ENCODE measurements at regions not wholly inside any gene's neighbourhood (a gene's known extent, or its start where the extent isn't known, plus 50 kb on each side); places are given as distances from the start of the nearest gene placed in this dataset.

DNA sequence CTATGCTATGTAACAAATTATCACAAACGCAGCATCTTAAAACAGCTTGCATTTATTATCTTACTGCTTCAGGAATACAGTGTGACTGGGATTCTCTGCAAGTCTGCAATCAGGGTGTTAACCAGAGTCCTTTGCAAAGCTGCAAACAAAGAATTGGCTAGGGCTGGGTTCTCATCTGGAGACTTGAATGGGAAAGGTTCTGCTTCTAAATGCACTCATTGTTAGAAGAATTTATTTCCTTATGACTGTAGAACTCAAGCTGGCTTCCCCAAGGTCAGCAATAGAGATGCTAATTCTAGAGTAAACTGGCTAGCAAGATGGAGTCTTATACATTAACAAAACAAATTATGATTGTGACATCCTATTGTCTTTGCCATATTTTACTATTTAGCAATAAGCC, 673.7 kb downstream of the DIPK2A start:
- TF ChIP-seq, protein P1, sequence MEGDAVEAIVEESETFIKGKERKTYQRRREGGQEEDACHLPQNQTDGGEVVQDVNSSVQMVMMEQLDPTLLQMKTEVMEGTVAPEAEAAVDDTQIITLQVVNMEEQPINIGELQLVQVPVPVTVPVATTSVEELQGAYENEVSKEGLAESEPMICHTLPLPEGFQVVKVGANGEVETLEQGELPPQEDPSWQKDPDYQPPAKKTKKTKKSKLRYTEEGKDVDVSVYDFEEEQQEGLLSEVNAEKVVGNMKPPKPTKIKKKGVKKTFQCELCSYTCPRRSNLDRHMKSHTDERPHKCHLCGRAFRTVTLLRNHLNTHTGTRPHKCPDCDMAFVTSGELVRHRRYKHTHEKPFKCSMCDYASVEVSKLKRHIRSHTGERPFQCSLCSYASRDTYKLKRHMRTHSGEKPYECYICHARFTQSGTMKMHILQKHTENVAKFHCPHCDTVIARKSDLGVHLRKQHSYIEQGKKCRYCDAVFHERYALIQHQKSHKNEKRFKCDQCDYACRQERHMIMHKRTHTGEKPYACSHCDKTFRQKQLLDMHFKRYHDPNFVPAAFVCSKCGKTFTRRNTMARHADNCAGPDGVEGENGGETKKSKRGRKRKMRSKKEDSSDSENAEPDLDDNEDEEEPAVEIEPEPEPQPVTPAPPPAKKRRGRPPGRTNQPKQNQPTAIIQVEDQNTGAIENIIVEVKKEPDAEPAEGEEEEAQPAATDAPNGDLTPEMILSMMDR (IDR thresholded peaks at IDR 0.05) = no peak
- no peak for TF ChIP-seq POLR2A (IDR thresholded peaks at IDR 0.05)
